ENCODE measurements at regions not wholly inside any gene's neighbourhood (a gene's known extent, or its start where the extent isn't known, plus 50 kb on each side); places are given as distances from the start of the nearest gene placed in this dataset.

- no peak overlapping the region for H3K14ac ChIP-seq (ENCODE audit: insufficient read length)
- H3K79me2 ChIP-seq (ENCODE audit: control insufficient read depth in 1 of 2, insufficient read depth in 2 of 2, low read length in 2 of 2), result no peaks in the 10 kb centered on the region
- no peaks in the 10 kb centered on the region for H3K23me2 ChIP-seq (ENCODE audit: low read depth, low read length)
- no peak overlapping the region for H2AFZ ChIP-seq (ENCODE audit: low read length)
- no peak overlapping the region for H2BK5ac ChIP-seq (ENCODE audit: low read depth, low read length)
- no peak overlapping the region for H2BK120ac ChIP-seq (replicated peaks; ENCODE audit: low read depth, low read length)
- WGBS, 2 experiments (ENCODE audit: extremely low coverage in 1 of 2, insufficient coverage in 1 of 2, insufficient read length in 1 of 2, insufficient replicate concordance in 2 of 2, low coverage in 1 of 2, low lambda C conversion rate in 2 of 2, missing lambda C conversion rate in 1 of 2), result 89% methylated on average over 2 of the region's 2 CpGs; no CpG with 5 or more reads in 1 of the 2 experiments
- H2AK5ac ChIP-seq (ENCODE audit: low read depth, low read length), result no peak overlapping the region
- no peak overlapping the region for H4K8ac ChIP-seq (ENCODE audit: extremely low read depth, insufficient read depth, low read length)
- no peaks in the 10 kb centered on the region for H3K27me3 ChIP-seq (replicated peaks in 1 of 4; ENCODE audit: control insufficient read depth in 3 of 4, extremely low read depth in 1 of 4, insufficient read depth in 3 of 4, low read length in 3 of 4)
- H3K18ac ChIP-seq (ENCODE audit: extremely low read depth, low read length), result no peak overlapping the region
- no peak for FAIRE-seq
- H2BK20ac ChIP-seq (ENCODE audit: low read length), result no peak overlapping the region
- no peak overlapping the region for H3K27ac ChIP-seq (ENCODE audit: low read depth, low read length)
- no peak for DNase-seq (ENCODE audit: low read depth in 1 of 2, low spot score in 2 of 2)
- H3K56ac ChIP-seq (replicated peaks; ENCODE audit: insufficient read length, low read depth, low read length), result no peak overlapping the region
- no peaks in the 10 kb centered on the region for H4K20me1 ChIP-seq (replicated peaks in 1 of 2; ENCODE audit: control insufficient read depth in 1 of 2, insufficient read depth in 2 of 2, low read length in 2 of 2)
- H3K9me3 ChIP-seq (ENCODE audit: insufficient read depth in 2 of 2, low read depth in 1 of 2, low read length in 1 of 2), result no peaks in the 10 kb centered on the region
- H3K79me1 ChIP-seq (ENCODE audit: low read depth, low read length), result no peaks in the 10 kb centered on the region
- H2BK15ac ChIP-seq (ENCODE audit: low read length), result no peak overlapping the region
- no peak overlapping the region for H3K4ac ChIP-seq (replicated peaks; ENCODE audit: insufficient read length, low read depth, low read length)
- H3K4me1 ChIP-seq (replicated peaks in 1 of 4; ENCODE audit: control insufficient read depth in 3 of 4, insufficient read depth in 4 of 4, low read length in 3 of 4), result no peaks in the 10 kb centered on the region
- no peak overlapping the region for H3K4me3 ChIP-seq (ENCODE audit: extremely low read depth in 1 of 4, insufficient read depth in 2 of 4, low read depth in 3 of 4, low read length in 4 of 4)
- no peak overlapping the region for H4K5ac ChIP-seq (ENCODE audit: insufficient read length, low read depth, low read length)
- ChIA-PET POLR2A (ENCODE audit: partially characterized antibody) (no interaction called here), CTCF (ENCODE audit: partially characterized antibody) (no interaction called here)
- H3K23ac ChIP-seq (ENCODE audit: insufficient read length), result no peak overlapping the region
- no peak overlapping the region for H3K9ac ChIP-seq (replicated peaks in 1 of 4; ENCODE audit: extremely low read depth in 1 of 4, low read depth in 3 of 4, low read length in 3 of 4)
- no peaks in the 10 kb centered on the region for H3K36me3 ChIP-seq (ENCODE audit: control insufficient read depth in 2 of 4, insufficient read depth in 4 of 4, low read length in 3 of 4)
- H3K4me2 ChIP-seq (ENCODE audit: insufficient read depth in 1 of 2, low read depth in 2 of 2, low read length in 2 of 2), result no peak overlapping the region
- no peak overlapping the region for H4K91ac ChIP-seq (replicated peaks; ENCODE audit: insufficient read length, low read length)
- H2BK12ac ChIP-seq (ENCODE audit: low read depth, low read length), result no peak overlapping the region
- TF ChIP-seq SP2 (IDR thresholded peaks at IDR 0.05; ENCODE audit: low read length) (no peak), ZNF274 (IDR thresholded peaks at IDR 0.05; ENCODE audit: borderline replicate concordance, extremely low read depth, low read length) (no peak), SAP30 (IDR thresholded peaks at IDR 0.05; ENCODE audit: insufficient read depth, insufficient replicate concordance, low read length) (no peak), USF2 (IDR thresholded peaks at IDR 0.05; ENCODE audit: low read length) (no peak), CTCF (IDR thresholded peaks at IDR 0.05; ENCODE audit: control extremely low read depth in 1 of 3, insufficient read depth in 1 of 3, low read depth in 1 of 3, low read length in 3 of 3) (no peak), CHD2 (IDR thresholded peaks at IDR 0.05; ENCODE audit: low read length) (no peak), RNF2 (IDR thresholded peaks at IDR 0.05; ENCODE audit: borderline replicate concordance, low read depth, low read length, missing control alignments, poor library complexity, severe bottlenecking) (no peak), RXRA (IDR thresholded peaks at IDR 0.05; ENCODE audit: insufficient read depth, low read depth, low read length) (no peak), JUND (IDR thresholded peaks at IDR 0.05; ENCODE audit: low read length) (no peak), CHD1 (IDR thresholded peaks at IDR 0.05; ENCODE audit: low read depth, low read length) (no peak), CREB1 (IDR thresholded peaks at IDR 0.05) (no peak), HDAC6 (IDR thresholded peaks at IDR 0.05; ENCODE audit: low read depth, low read length) (no peak)
These were observed 637.0 kb downstream of the NR4A2 start for GRCh38 chr2:155695505-155695904.

Data from H1 (cell line).